H9 (cell line): ENCODE measurements at regions not wholly inside any gene's neighbourhood (a gene's known extent, or its start where the extent isn't known, plus 50 kb on each side); places are given as distances from the start of the nearest gene placed in this dataset.

ENCODE experiments used
- DNase-seq: peaks from one replicate; pipeline ENCODE4 v3.0.0-alpha.2; 2017
- H2AFZ ChIP-seq: one replicate; pipeline ENCODE4 v1.6.1; 2013; ENCODE audit warnings: mild to moderate bottlenecking, low read length, control low read depth, moderate library complexity
- H2AK5ac ChIP-seq: 2 replicates; pipeline ENCODE4 v1.6.1; 2013; ENCODE audit warnings: low read length, control low read depth, mixed read lengths; ENCODE audit not compliant: insufficient read length
- H2BK120ac ChIP-seq: one replicate; pipeline ENCODE4 v1.6.1; 2013; ENCODE audit warnings: low read depth, mild to moderate bottlenecking, low read length, control low read depth, inconsistent platforms; ENCODE audit not compliant: poor library complexity, severe bottlenecking
- H2BK12ac ChIP-seq: 2 replicates; pipeline ENCODE4 v1.6.1; 2013; ENCODE audit warnings: low read length, control low read depth, mixed read lengths, low read depth; ENCODE audit not compliant: insufficient read length
- H2BK15ac ChIP-seq: 2 replicates; pipeline ENCODE4 v1.6.1; 2013; ENCODE audit warnings: low read depth, low read length, control low read depth
- H2BK20ac ChIP-seq: one replicate; pipeline ENCODE4 v1.6.1; 2013; ENCODE audit warnings: low read depth, mild to moderate bottlenecking, low read length, control low read depth, inconsistent platforms; ENCODE audit not compliant: poor library complexity, severe bottlenecking
- H2BK5ac ChIP-seq: 2 replicates; pipeline ENCODE4 v1.6.1; 2013; ENCODE audit warnings: low read length, control low read depth, mixed read lengths; ENCODE audit not compliant: insufficient read length
- H3K14ac ChIP-seq: 2 replicates; pipeline ENCODE4 v1.6.1; 2013; ENCODE audit warnings: low read length, control low read depth; ENCODE audit not compliant: insufficient read depth
- H3K18ac ChIP-seq: 2 replicates; pipeline ENCODE4 v1.6.1; 2013; ENCODE audit warnings: low read depth, mild to moderate bottlenecking, mixed read lengths, low read length, control low read depth; ENCODE audit not compliant: insufficient read length
- H3K23ac ChIP-seq: 2 replicates; pipeline ENCODE4 v1.6.1; 2013; ENCODE audit warnings: low read length, control low read depth, mixed read lengths, low read depth; ENCODE audit not compliant: insufficient read length
- H3K23me2 ChIP-seq: 2 replicates; pipeline ENCODE4 v1.6.1; 2013; ENCODE audit warnings: low read depth, mild to moderate bottlenecking, mixed read lengths, low read length, control low read depth; ENCODE audit not compliant: insufficient read length, poor library complexity, severe bottlenecking
- H3K27ac ChIP-seq: 2 replicates; pipeline ENCODE4 v1.5.1; 2013; ENCODE audit warnings: low read length, control low read depth, mixed read lengths, low read depth; ENCODE audit not compliant: insufficient read length
- H3K27me3 ChIP-seq: 2 replicates; pipeline ENCODE4 v1.6.1; 2013; ENCODE audit warnings: low read length, control low read depth, inconsistent platforms; ENCODE audit not compliant: insufficient read depth
- H3K4ac ChIP-seq: 2 replicates; pipeline ENCODE4 v1.6.1; 2013; ENCODE audit warnings: low read depth, mild to moderate bottlenecking, control low read depth, inconsistent platforms, low read length, moderate library complexity
- H3K4me1 ChIP-seq: 2 replicates; pipeline ENCODE4 v1.6.1; 2013; ENCODE audit warnings: low read length, control low read depth, inconsistent platforms; ENCODE audit not compliant: insufficient read depth
- H3K4me2 ChIP-seq: 2 replicates; pipeline ENCODE4 v1.6.1; 2013; ENCODE audit warnings: low read length, control low read depth, mixed read lengths; ENCODE audit not compliant: insufficient read length, insufficient read depth
- H3K56ac ChIP-seq: 2 replicates; pipeline ENCODE4 v1.6.1; 2013; ENCODE audit warnings: low read depth, mild to moderate bottlenecking, mixed read lengths, low read length, control low read depth; ENCODE audit not compliant: insufficient read length
- H3K79me1 ChIP-seq: 2 replicates; pipeline ENCODE4 v1.6.1; 2013; ENCODE audit warnings: low read depth, mild to moderate bottlenecking, moderate library complexity, low read length, control low read depth, inconsistent platforms; ENCODE audit not compliant: insufficient read depth, poor library complexity, severe bottlenecking
- H3K79me2 ChIP-seq: 2 replicates; pipeline ENCODE4 v1.6.1; 2013; ENCODE audit warnings: low read length, control low read depth, inconsistent platforms; ENCODE audit not compliant: insufficient read depth
- H3K9ac ChIP-seq: 2 replicates; pipeline ENCODE4 v1.6.1; 2013; ENCODE audit warnings: low read length, control low read depth, mixed read lengths; ENCODE audit not compliant: insufficient read length; ENCODE audit errors: extremely low read depth
- H3K9me3 ChIP-seq: one replicate; pipeline ENCODE4 v1.6.1; 2013; ENCODE audit warnings: low read depth, low read length, inconsistent platforms; ENCODE audit not compliant: control insufficient read depth
- H3T11ph ChIP-seq: one replicate; pipeline ENCODE4 v1.6.1; 2013; ENCODE audit warnings: mild to moderate bottlenecking, low read length, control low read depth, inconsistent platforms
- H4K20me1 ChIP-seq: one replicate; pipeline ENCODE4 v1.6.1; 2013; ENCODE audit not compliant: control insufficient read depth, insufficient read length, insufficient read depth
- H4K5ac ChIP-seq: 2 replicates; pipeline ENCODE4 v1.6.1; 2013; ENCODE audit warnings: low read depth, mild to moderate bottlenecking, mixed read lengths, low read length, control low read depth; ENCODE audit not compliant: insufficient read length
- H4K8ac ChIP-seq: replicated peaks from 2 replicates; pipeline ENCODE4 v1.6.1; 2013; ENCODE audit warnings: low read length, control low read depth, mixed read lengths, low read depth; ENCODE audit not compliant: insufficient read length
- H4K91ac ChIP-seq: 2 replicates; pipeline ENCODE4 v1.6.1; 2013; ENCODE audit warnings: low read depth, mild to moderate bottlenecking, moderate library complexity, mixed read lengths, low read length, control low read depth; ENCODE audit not compliant: insufficient read length
- H3K27ac Mint-ChIP-seq, 3 experiments: 2 replicates in 2 of 3; 3 replicates in 1 of 3; pipeline ENCODE4 v1.8.0; 2020 to 2021; ENCODE audit warnings: mixed read lengths in 3 of 3, mild to moderate bottlenecking in 1 of 3, moderate library complexity in 1 of 3
- H3K27me3 Mint-ChIP-seq: 2 replicates; pipeline ENCODE4 v1.8.0; 2021; ENCODE audit warnings: low read depth, mild to moderate bottlenecking, moderate library complexity, mixed read lengths
- H3K36me3 Mint-ChIP-seq, 3 experiments: 2 replicates in 2 of 3; 3 replicates in 1 of 3; pipeline ENCODE4 v1.8.0; 2020 to 2021; ENCODE audit warnings: low read depth in 3 of 3, mixed read lengths in 3 of 3; ENCODE audit not compliant: insufficient read depth in 1 of 3
- H3K4me1 Mint-ChIP-seq, 2 experiments: 2 replicates each; pipeline ENCODE4 v1.8.0; 2020; ENCODE audit warnings: mixed read lengths in 2 of 2
- H3K4me3 Mint-ChIP-seq, 2 experiments: 2 replicates in 1 of 2; 3 replicates in 1 of 2; pipeline ENCODE4 v1.8.0; 2020 to 2021; ENCODE audit warnings: mild to moderate bottlenecking in 2 of 2, mixed read lengths in 2 of 2, moderate library complexity in 1 of 2
- H3K9me3 Mint-ChIP-seq, 2 experiments: 2 replicates in 1 of 2; 3 replicates in 1 of 2; pipeline ENCODE4 v1.8.0; 2020; ENCODE audit warnings: mild to moderate bottlenecking in 2 of 2, mixed read lengths in 2 of 2, moderate library complexity in 1 of 2
- WGBS: extraction: QIAGEN DNeasy Blood & Tissue Kit; methylation state at CpG from one replicate; pipeline ENCODE4 v1.1.7; 2013; ENCODE audit warnings: missing lambda C conversion rate, low lambda C conversion rate, mixed read lengths; ENCODE audit not compliant: insufficient read length; ENCODE audit errors: extremely low coverage; 5-methylcytosine and 5-hydroxymethylcytosine counted together
- TF ChIP-seq, protein P1 (sequence below): fragments of 200-600 bp; sonication (generic); conservative IDR thresholded peaks from 3 replicates; pipeline ENCODE4 v1.8.0; 2021; ENCODE audit warnings: antibody characterized with exemption, mild to moderate bottlenecking

DNA sequence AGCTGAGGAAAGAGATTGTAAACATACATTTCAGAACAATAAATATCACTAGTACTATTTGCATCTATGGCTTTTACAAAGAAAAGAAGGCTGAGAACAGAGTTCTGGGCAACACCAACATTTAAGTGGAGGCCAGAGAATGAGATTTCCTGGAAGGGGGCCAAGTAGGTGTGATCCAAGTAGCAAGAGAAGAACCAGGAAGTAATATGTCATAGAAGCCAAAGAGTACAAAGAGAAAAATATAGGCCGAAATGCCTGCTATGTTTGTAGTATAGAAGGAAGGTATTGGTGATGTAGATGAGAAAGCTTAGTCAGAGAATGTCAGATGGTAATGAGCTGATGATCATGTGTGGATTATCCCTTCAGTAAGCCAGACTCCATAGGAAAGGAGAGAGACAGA, 94.5 kb downstream of the PERP start:
- H3K27me3 Mint-ChIP-seq, result no peaks in the 10 kb centered on the region; the same call in 1 of the 2 replicates
- H3K79me1 ChIP-seq, result no peaks in the 10 kb centered on the region
- no peak overlapping the region for H3K4me2 ChIP-seq
- no CpG with 5 or more reads among the region's 1 CpG for WGBS
- no peaks in the 10 kb centered on the region for H3K4me1 ChIP-seq
- no peak overlapping the region for H3K9ac ChIP-seq
- H3K27ac ChIP-seq, result no peak overlapping the region
- no peak overlapping the region for H3K14ac ChIP-seq
- H4K8ac ChIP-seq, result no peak overlapping the region
- H2BK20ac ChIP-seq, result no peak overlapping the region
- no peak overlapping the region for H2BK15ac ChIP-seq
- no peak overlapping the region for H3K4ac ChIP-seq
- H3K9me3 Mint-ChIP-seq, result no peaks in the 10 kb centered on the region
- H2BK120ac ChIP-seq, result no peak overlapping the region
- no peak overlapping the region for H2BK12ac ChIP-seq
- TF ChIP-seq, protein P1, sequence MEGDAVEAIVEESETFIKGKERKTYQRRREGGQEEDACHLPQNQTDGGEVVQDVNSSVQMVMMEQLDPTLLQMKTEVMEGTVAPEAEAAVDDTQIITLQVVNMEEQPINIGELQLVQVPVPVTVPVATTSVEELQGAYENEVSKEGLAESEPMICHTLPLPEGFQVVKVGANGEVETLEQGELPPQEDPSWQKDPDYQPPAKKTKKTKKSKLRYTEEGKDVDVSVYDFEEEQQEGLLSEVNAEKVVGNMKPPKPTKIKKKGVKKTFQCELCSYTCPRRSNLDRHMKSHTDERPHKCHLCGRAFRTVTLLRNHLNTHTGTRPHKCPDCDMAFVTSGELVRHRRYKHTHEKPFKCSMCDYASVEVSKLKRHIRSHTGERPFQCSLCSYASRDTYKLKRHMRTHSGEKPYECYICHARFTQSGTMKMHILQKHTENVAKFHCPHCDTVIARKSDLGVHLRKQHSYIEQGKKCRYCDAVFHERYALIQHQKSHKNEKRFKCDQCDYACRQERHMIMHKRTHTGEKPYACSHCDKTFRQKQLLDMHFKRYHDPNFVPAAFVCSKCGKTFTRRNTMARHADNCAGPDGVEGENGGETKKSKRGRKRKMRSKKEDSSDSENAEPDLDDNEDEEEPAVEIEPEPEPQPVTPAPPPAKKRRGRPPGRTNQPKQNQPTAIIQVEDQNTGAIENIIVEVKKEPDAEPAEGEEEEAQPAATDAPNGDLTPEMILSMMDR, result no peak
- H2BK5ac ChIP-seq, result no peak overlapping the region
- H3K27me3 ChIP-seq, result no peaks in the 10 kb centered on the region
- no peak overlapping the region for H3T11ph ChIP-seq
- H2AK5ac ChIP-seq, result no peak overlapping the region
- no peak overlapping the region for H2AFZ ChIP-seq
- H3K4me3 Mint-ChIP-seq, result no peak overlapping the region
- no peaks in the 10 kb centered on the region for H3K23me2 ChIP-seq
- no peaks in the 10 kb centered on the region for H3K79me2 ChIP-seq
- no peak overlapping the region for H3K23ac ChIP-seq
- no peak overlapping the region for H3K27ac Mint-ChIP-seq
- H3K18ac ChIP-seq, result no peak overlapping the region
- no peaks in the 10 kb centered on the region for H3K9me3 ChIP-seq
- no peaks in the 10 kb centered on the region for H4K20me1 ChIP-seq
- no peak overlapping the region for H4K91ac ChIP-seq
- H4K5ac ChIP-seq, result no peak overlapping the region
- peaks cover 4 to 6% of the 10 kb centered on the region in 2 experiments for H3K4me1 Mint-ChIP-seq
- no peak overlapping the region for H3K56ac ChIP-seq
- no peaks in the 10 kb centered on the region for H3K36me3 Mint-ChIP-seq
- no peak for DNase-seq
